T-cell (primary cell): ENCODE measurements at regions not wholly inside any gene's neighbourhood (a gene's known extent, or its start where the extent isn't known, plus 50 kb on each side); places are given as distances from the start of the nearest gene placed in this dataset.

ENCODE experiments used
- ATAC-seq, 4 experiments: fragments of 200-7000 bp in 3 of 4; fragments of 150-1000 bp in 1 of 4; cut with Tn5 transposase; replicated peaks in 1 of 4; 1 replicate in 3 of 4; 2 replicates in 1 of 4; pipeline ENCODE4 v1.10.0; 2021; ENCODE audit warnings: moderate library complexity in 3 of 4, mild to moderate bottlenecking in 2 of 4, moderate number of reproducible peaks in 1 of 4
- CTCF ChIA-PET, 2 donors: fragments of 300-600 bp; sonication (Branson Sonifier 250); formaldehyde crosslinking; loops; one replicate each; lab custom pipeline; 2022; ENCODE audit warnings: antibody characterized with exemption in 2 of 2; lab: Charles Lee
- POLR2A ChIA-PET, 2 donors: fragments of 300-600 bp; sonication (Branson Sonifier 250); formaldehyde crosslinking; loops; one replicate each; lab custom pipeline; 2022; ENCODE audit warnings: antibody characterized with exemption in 2 of 2; lab: Charles Lee
- DNase-seq, 35 experiments: peaks; one replicate each; pipeline versions ENCODE4 v3.0.0 to v3.0.0-alpha.2; 2013 to 2023
- H3K27ac ChIP-seq: one replicate; pipeline ENCODE4 v1.5.1; 2013; ENCODE audit warnings: low read length
- H3K27me3 ChIP-seq, 2 experiments: replicated peaks in 1 of 2; 1 replicate in 1 of 2; 2 replicates in 1 of 2; pipeline versions ENCODE4 v1.6.1 to v1.7.0; 2013; ENCODE audit warnings: low read length in 1 of 2, mixed read lengths in 1 of 2; ENCODE audit not compliant: control insufficient read depth in 2 of 2, insufficient read depth in 2 of 2; ENCODE audit errors: extremely low read depth in 1 of 2
- H3K36me3 ChIP-seq, 2 donors: 1 replicate in 1 of 2; 2 replicates in 1 of 2; pipeline versions ENCODE4 v1.6.1 to v1.7.0; 2013; ENCODE audit warnings: low read length in 1 of 2; ENCODE audit not compliant: control insufficient read depth in 2 of 2, insufficient read depth in 1 of 2; ENCODE audit errors: extremely low read depth in 1 of 2
- H3K4me1 ChIP-seq, 2 experiments: 1 replicate in 1 of 2; 2 replicates in 1 of 2; pipeline versions ENCODE4 v1.6.1 to v1.7.0; 2013; ENCODE audit warnings: low read length in 2 of 2, mixed read lengths in 1 of 2; ENCODE audit not compliant: insufficient read depth in 2 of 2, control insufficient read depth in 1 of 2; ENCODE audit errors: extremely low read depth in 1 of 2
- H3K4me3 ChIP-seq, 2 donors: 1 replicate in 1 of 2; 2 replicates in 1 of 2; pipeline versions ENCODE4 v1.5.1 to v1.7.0; 2013; ENCODE audit warnings: mild to moderate bottlenecking in 2 of 2, low read length in 1 of 2, moderate library complexity in 1 of 2; ENCODE audit not compliant: control insufficient read depth in 1 of 2; ENCODE audit errors: extremely low read depth in 1 of 2
- H3K9me3 ChIP-seq: 2 replicates; pipeline ENCODE4 v1.7.0; 2013
- H3K27ac Mint-ChIP-seq, 2 donors: one replicate each; pipeline ENCODE4 v1.8.0; 2020 to 2021; ENCODE audit warnings: mild to moderate bottlenecking in 2 of 2, mixed read lengths in 2 of 2
- H3K27me3 Mint-ChIP-seq, 2 donors: one replicate each; pipeline ENCODE4 v1.8.0; 2021 to 2022; ENCODE audit warnings: mixed read lengths in 2 of 2
- H3K36me3 Mint-ChIP-seq: one replicate; pipeline ENCODE4 v1.8.0; 2021; ENCODE audit warnings: mixed read lengths
- H3K4me1 Mint-ChIP-seq, 3 donors: one replicate each; pipeline ENCODE4 v1.8.0; 2020 to 2022; ENCODE audit warnings: mixed read lengths in 3 of 3, mild to moderate bottlenecking in 1 of 3
- H3K4me3 Mint-ChIP-seq, 3 donors: one replicate each; pipeline ENCODE4 v1.8.0; 2020 to 2022; ENCODE audit warnings: mild to moderate bottlenecking in 3 of 3, mixed read lengths in 3 of 3, moderate library complexity in 3 of 3
- H3K9me3 Mint-ChIP-seq, 3 donors: one replicate each; pipeline ENCODE4 v1.8.0; 2020 to 2022; ENCODE audit warnings: mixed read lengths in 3 of 3
- WGBS: methylation state at CpG from one replicate; pipeline ENCODE4 v1.1.5; 2013; ENCODE audit warnings: missing lambda C conversion rate; ENCODE audit not compliant: insufficient coverage; 5-methylcytosine and 5-hydroxymethylcytosine counted together

DNA sequence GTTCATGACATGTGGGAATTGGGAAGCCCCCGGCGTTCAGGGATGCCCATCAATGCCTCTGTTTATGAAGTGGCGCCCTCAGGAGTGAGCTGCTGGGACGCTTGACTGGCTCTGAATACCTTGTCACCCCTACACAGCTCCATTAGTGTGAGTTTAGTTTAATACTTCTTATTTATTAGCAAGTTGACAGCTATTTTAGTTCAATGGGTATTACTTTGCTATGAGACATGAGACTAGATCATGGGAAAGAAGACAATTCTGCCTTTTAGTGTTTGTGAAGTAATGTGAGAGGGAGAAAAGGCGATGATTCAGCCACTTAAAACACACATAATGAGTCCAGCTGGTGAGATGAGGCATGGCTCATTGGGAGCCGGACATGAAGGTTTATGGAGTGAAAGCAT lies 678.5 kb downstream of the NR2F2 start:
- H3K27me3 Mint-ChIP-seq = no peaks in the 10 kb centered on the region
- Histone ChIP-seq H3K9me3 (no peaks in the 10 kb centered on the region), H3K27ac (no peak overlapping the region), H3K4me3 (no peak overlapping the region), H3K36me3 (no peaks in the 10 kb centered on the region), H3K27me3 (no peaks in the 10 kb centered on the region), H3K4me1 (no peaks in the 10 kb centered on the region)
- ChIA-PET CTCF (interaction anchor here in 1 of 2 donors (0.7 kb wide), 1 partner anchor 110 kb away, joined by 3 read pairs; no protein-coding TSS in a partner anchor), POLR2A (interaction anchor here in 1 of 2 donors (0.6 kb wide), 1 partner anchor 56 kb away, joined by 3 read pairs; no protein-coding TSS in a partner anchor)
- DNase-seq (no peak), ATAC-seq (no peak)
- H3K9me3 Mint-ChIP-seq = peaks cover 0 to 4% (median 0%) of the 10 kb centered on the region in 3 donors
- no peak overlapping the region for H3K27ac Mint-ChIP-seq
- no peaks in the 10 kb centered on the region for H3K4me1 Mint-ChIP-seq
- no CpG with 5 or more reads among the region's 6 CpGs for WGBS
- H3K36me3 Mint-ChIP-seq = no peaks in the 10 kb centered on the region
- no peak overlapping the region for H3K4me3 Mint-ChIP-seq

DNA sequence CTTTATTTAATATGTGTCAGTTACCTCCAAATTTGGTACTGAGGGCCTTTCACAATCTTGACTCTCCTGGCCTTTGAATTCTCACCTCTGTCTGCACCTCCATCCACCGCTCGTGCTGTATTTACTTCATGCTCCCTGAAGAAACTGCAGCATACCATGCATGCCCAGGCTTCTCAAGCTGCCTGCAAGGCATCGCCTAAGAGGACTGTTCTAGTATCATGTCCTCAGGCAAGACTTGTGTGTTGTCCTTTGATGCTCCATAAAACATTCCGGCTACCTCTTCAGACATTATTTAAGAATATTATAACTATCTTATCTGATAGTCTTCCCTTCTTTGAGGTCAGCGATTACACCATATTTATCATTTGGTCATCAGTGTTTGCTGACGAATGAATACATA lies 682.5 kb downstream of the NR2F2 start:
- WGBS = 88% methylated on average over 5 of the region's 6 CpGs
- Mint-ChIP-seq H3K27ac (no peak overlapping the region), H3K9me3 (peaks cover 0 to 11% (median 7%) of the 10 kb centered on the region in 3 donors)

DNA sequence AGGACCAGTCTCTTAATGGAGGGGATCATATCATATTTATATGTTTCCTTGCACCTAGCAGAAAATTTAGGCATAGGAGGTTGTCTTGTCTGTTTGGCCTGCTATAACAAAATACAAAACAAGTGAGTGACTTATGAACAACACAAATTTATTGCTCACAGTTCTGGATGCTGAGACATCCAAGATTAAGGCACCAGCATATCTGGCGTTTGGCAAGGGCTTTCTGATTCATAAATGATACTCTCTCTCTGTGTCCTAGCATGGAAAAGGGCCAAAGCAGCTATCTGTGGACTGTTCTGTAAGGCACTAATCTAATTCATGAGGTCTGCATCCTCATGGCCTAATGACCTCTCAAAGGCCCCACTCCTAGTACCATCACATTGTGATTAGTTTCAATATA lies 683.0 kb downstream of the NR2F2 start:
- H3K9me3 Mint-ChIP-seq = peaks cover 0 to 11% (median 7%) of the 10 kb centered on the region in 3 donors
- no peak for ATAC-seq

More for the DNA sequence above, 682.5 kb downstream of the NR2F2 start:
- ChIA-PET CTCF (no interaction called here), POLR2A (no interaction called here)
- Histone ChIP-seq H3K9me3 (no peaks in the 10 kb centered on the region), H3K36me3 (no peaks in the 10 kb centered on the region), H3K4me1 (no peaks in the 10 kb centered on the region), H3K4me3 (no peak overlapping the region), H3K27ac (no peak overlapping the region), H3K27me3 (no peaks in the 10 kb centered on the region)
- H3K27me3 Mint-ChIP-seq = no peaks in the 10 kb centered on the region
- no peaks in the 10 kb centered on the region for H3K4me1 Mint-ChIP-seq
- ATAC-seq (no peak), DNase-seq (no peak)
- H3K36me3 Mint-ChIP-seq = no peaks in the 10 kb centered on the region
- H3K4me3 Mint-ChIP-seq = no peak overlapping the region

DNA sequence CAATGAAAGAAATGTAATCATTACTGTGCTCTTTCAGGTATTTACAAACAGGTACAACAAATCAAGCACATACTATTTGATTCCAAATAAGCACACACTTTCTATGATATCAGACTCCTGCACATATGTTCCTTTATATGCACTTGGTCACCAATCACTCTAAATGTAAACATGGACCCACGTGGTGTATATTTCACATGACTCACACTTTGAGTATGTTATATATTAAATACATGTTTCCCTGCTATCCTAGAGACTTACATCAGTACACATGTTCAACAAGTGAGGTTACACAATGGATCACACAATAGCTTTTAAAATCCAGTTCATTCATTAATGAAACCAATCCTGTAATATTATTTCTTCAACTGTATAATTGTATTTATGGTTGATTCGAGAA lies 683.5 kb downstream of the NR2F2 start:
- no CpG with 5 or more reads among the region's 2 CpGs for WGBS
- no peak overlapping the region for H3K27ac ChIP-seq

More for the DNA sequence above, 683.0 kb downstream of the NR2F2 start:
- Histone ChIP-seq H3K27me3 (no peaks in the 10 kb centered on the region), H3K27ac (no peak overlapping the region), H3K9me3 (no peaks in the 10 kb centered on the region), H3K4me3 (no peak overlapping the region), H3K4me1 (no peaks in the 10 kb centered on the region), H3K36me3 (no peaks in the 10 kb centered on the region)
- DNase-seq = no peak
- Mint-ChIP-seq H3K27ac (no peak overlapping the region), H3K4me3 (no peak overlapping the region), H3K36me3 (no peaks in the 10 kb centered on the region), H3K4me1 (no peaks in the 10 kb centered on the region), H3K27me3 (no peaks in the 10 kb centered on the region)
- CTCF ChIA-PET = no interaction called here
- WGBS = 60% methylated on average over 1 of the region's 1 CpG
- POLR2A ChIA-PET = no interaction called here

DNA sequence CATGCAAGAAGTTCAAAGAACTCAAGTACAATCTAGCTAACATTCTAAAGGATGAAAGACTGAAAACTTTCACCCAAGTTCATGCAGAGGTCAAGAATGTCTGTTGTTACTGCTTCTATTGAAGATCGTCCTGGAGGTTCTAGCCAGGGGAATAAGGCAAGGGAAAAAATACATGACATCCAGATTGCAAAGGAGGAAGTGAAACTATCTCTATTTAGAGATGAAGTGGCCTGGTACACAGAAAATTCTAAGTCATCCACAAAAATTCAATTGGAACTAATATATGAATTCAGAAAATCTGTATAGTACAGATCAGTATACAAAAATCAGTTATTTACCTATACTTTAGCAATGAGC lies 693.0 kb downstream of the NR2F2 start:
- Histone ChIP-seq H3K27me3 (no peaks in the 10 kb centered on the region), H3K27ac (no peak overlapping the region), H3K4me3 (no peak overlapping the region), H3K4me1 (no peaks in the 10 kb centered on the region), H3K9me3 (peaks cover 2% of the 10 kb centered on the region), H3K36me3 (no peaks in the 10 kb centered on the region)
- H3K9me3 Mint-ChIP-seq = peaks cover 0 to 16% (median 3%) of the 10 kb centered on the region in 3 donors
- ChIA-PET CTCF (no interaction called here), POLR2A (no interaction called here)
- no peaks in the 10 kb centered on the region for H3K27me3 Mint-ChIP-seq
- no peak for DNase-seq
- no peak for ATAC-seq
- no peaks in the 10 kb centered on the region for H3K36me3 Mint-ChIP-seq
- H3K4me1 Mint-ChIP-seq = no peaks in the 10 kb centered on the region
- H3K27ac Mint-ChIP-seq = no peak overlapping the region
- no CpG with 5 or more reads among the region's 1 CpG for WGBS
- no peak overlapping the region for H3K4me3 Mint-ChIP-seq

More for the DNA sequence above, 683.5 kb downstream of the NR2F2 start:
- Mint-ChIP-seq H3K4me1 (no peaks in the 10 kb centered on the region), H3K4me3 (no peak overlapping the region), H3K9me3 (peaks cover 0 to 11% (median 8%) of the 10 kb centered on the region in 3 donors), H3K27ac (no peak overlapping the region), H3K36me3 (no peaks in the 10 kb centered on the region), H3K27me3 (no peaks in the 10 kb centered on the region)
- ATAC-seq (no peak), DNase-seq (no peak)
- H3K4me3 ChIP-seq = no peak overlapping the region
- POLR2A ChIA-PET = no interaction called here
- no peaks in the 10 kb centered on the region for H3K27me3 ChIP-seq
- no peaks in the 10 kb centered on the region for H3K9me3 ChIP-seq
- no peaks in the 10 kb centered on the region for H3K36me3 ChIP-seq
- H3K4me1 ChIP-seq = no peaks in the 10 kb centered on the region
- CTCF ChIA-PET = no interaction called here

DNA sequence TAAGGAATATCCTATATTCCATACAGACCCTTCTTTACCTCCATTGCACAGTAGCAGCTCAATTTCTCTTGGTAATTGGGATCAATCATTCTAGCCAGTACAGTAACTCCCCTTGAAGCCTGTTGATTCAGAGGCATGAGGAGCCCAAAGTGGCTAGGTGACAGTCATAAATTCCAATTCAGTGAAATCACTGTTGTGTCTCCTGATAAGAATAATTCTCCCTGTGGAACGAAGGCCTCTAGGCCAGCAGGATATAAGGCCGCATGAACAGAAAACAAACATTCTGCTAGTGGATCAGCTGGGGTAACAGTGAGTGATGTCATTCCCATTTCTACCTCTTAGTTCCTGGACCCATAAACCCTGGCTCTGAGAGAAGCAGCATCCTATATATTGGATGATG lies 696.3 kb downstream of the NR2F2 start:
- Histone ChIP-seq H3K9me3 (peaks cover 2% of the 10 kb centered on the region), H3K4me1 (no peaks in the 10 kb centered on the region), H3K27ac (no peak overlapping the region), H3K36me3 (no peaks in the 10 kb centered on the region), H3K27me3 (no peaks in the 10 kb centered on the region), H3K4me3 (no peak overlapping the region)
- no peak for DNase-seq
- Mint-ChIP-seq H3K27me3 (no peaks in the 10 kb centered on the region), H3K27ac (no peak overlapping the region), H3K9me3 (peaks cover 0 to 17% (median 7%) of the 10 kb centered on the region in 3 donors), H3K36me3 (no peaks in the 10 kb centered on the region), H3K4me3 (no peak overlapping the region), H3K4me1 (no peaks in the 10 kb centered on the region)
- CTCF ChIA-PET = no interaction called here
- POLR2A ChIA-PET = no interaction called here
- WGBS = no CpG with 5 or more reads among the region's 2 CpGs
- no peak for ATAC-seq

DNA sequence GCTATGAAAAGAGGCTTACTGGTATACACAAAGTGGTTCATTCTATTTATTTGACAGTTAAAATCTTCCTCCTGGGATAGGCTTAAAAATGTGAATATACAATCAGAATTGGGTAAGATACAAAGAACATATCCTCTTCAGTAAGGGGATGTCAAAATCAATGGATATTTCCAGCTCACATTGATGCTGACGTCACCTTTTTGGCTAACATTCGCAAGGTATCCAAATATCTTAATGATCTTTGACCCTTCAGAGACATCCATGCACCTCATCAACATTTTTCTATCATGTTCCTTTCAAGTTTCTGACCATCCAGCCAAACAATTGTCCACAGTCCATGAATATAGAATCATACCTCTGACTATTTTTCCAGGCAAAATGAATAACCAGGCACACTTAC lies 697.3 kb downstream of the NR2F2 start:
- peaks cover 0 to 20% (median 9%) of the 10 kb centered on the region in 3 donors for H3K9me3 Mint-ChIP-seq
- no peaks in the 10 kb centered on the region for H3K36me3 Mint-ChIP-seq
- Histone ChIP-seq H3K9me3 (peaks cover 2% of the 10 kb centered on the region), H3K4me3 (no peak overlapping the region), H3K27me3 (no peaks in the 10 kb centered on the region), H3K27ac (no peak overlapping the region), H3K36me3 (no peaks in the 10 kb centered on the region), H3K4me1 (no peaks in the 10 kb centered on the region)
- 86% methylated on average over 2 of the region's 2 CpGs for WGBS
- no peak overlapping the region for H3K27ac Mint-ChIP-seq
- H3K4me1 Mint-ChIP-seq = no peaks in the 10 kb centered on the region
- POLR2A ChIA-PET = no interaction called here
- H3K4me3 Mint-ChIP-seq = no peak overlapping the region
- ATAC-seq (no peak), DNase-seq (no peak)
- no peaks in the 10 kb centered on the region for H3K27me3 Mint-ChIP-seq
- CTCF ChIA-PET = no interaction called here
